ENCODE measurements at regions not wholly inside any gene's neighbourhood (a gene's known extent, or its start where the extent isn't known, plus 50 kb on each side); places are given as distances from the start of the nearest gene placed in this dataset.

DNA sequence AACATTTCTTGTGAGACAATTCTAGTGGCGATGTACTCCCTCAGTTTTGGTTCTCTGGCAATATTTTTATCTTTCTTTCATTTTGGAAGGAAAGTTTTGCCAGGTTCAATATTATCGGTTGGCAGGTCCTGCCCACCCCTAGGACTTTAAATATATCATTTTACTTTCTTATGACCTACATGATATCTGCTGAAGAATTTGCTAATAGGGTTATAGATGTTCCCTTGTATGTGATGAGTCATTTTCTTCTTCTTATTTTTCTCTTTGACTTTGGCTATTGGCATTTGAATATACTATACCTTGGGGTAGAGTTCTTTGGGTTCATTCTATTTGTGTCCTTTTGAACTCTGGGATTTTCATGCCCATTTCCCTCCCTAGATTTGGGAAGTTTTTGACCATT lies 89.7 kb downstream of the GMNC start:
- POLR2A ChIA-PET: no interaction called here
- no peak for DNase-seq (ENCODE audit: low read depth, low spot score)
- H3K4me1 ChIP-seq (ENCODE audit: control insufficient read depth, insufficient read depth, low read length): no peaks in the 10 kb centered on the region

More for the DNA sequence above, 89.7 kb downstream of the GMNC start:
- H3K9ac ChIP-seq (ENCODE audit: control insufficient read depth, insufficient read depth, low read length): no peak overlapping the region
- ATAC-seq (no peak), FAIRE-seq (no peak)
- H3K36me3 ChIP-seq (ENCODE audit: control insufficient read depth in 2 of 2, insufficient read depth in 2 of 2, low read length in 1 of 2): no peaks in the 10 kb centered on the region
- H3K79me2 ChIP-seq (ENCODE audit: control insufficient read depth, insufficient read depth, low read length): no peaks in the 10 kb centered on the region
- H3K9me3 ChIP-seq (replicated peaks; ENCODE audit: control insufficient read depth, insufficient read depth, low read length): no peaks in the 10 kb centered on the region
- H3K27me3 ChIP-seq (replicated peaks in 1 of 2; ENCODE audit: control insufficient read depth in 2 of 2, insufficient read depth in 2 of 2, low read length in 1 of 2): no peaks in the 10 kb centered on the region
- TF ChIP-seq, protein P1, sequence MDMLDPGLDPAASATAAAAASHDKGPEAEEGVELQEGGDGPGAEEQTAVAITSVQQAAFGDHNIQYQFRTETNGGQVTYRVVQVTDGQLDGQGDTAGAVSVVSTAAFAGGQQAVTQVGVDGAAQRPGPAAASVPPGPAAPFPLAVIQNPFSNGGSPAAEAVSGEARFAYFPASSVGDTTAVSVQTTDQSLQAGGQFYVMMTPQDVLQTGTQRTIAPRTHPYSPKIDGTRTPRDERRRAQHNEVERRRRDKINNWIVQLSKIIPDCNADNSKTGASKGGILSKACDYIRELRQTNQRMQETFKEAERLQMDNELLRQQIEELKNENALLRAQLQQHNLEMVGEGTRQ (IDR thresholded peaks at IDR 0.05; ENCODE audit: borderline replicate concordance, low read depth, low read length): no peak
- TF ChIP-seq SRF (IDR thresholded peaks at IDR 0.05; ENCODE audit: low read depth in 2 of 2, low read length in 2 of 2) (no peak), JUNB (IDR thresholded peaks at IDR 0.05) (no peak), MTA2 (IDR thresholded peaks at IDR 0.05; ENCODE audit: low read depth) (no peak), LARP7 (IDR thresholded peaks at IDR 0.05) (no peak), HDAC2 (IDR thresholded peaks at IDR 0.05) (no peak), RAD51 (IDR thresholded peaks at IDR 0.05) (no peak), CHD4 (IDR thresholded peaks at IDR 0.05) (no peak), TCF12 (IDR thresholded peaks at IDR 0.05; ENCODE audit: low read depth, low read length) (no peak), EGR1 (IDR thresholded peaks at IDR 0.05; ENCODE audit: borderline replicate concordance in 1 of 2, low read depth in 2 of 2, low read length in 2 of 2) (no peak), NFYB (IDR thresholded peaks at IDR 0.05; ENCODE audit: insufficient read depth, low read depth, low read length) (no peak), RB1 (IDR thresholded peaks at IDR 0.05; ENCODE audit: borderline replicate concordance) (no peak)
- TF ChIP-seq, protein P2, sequence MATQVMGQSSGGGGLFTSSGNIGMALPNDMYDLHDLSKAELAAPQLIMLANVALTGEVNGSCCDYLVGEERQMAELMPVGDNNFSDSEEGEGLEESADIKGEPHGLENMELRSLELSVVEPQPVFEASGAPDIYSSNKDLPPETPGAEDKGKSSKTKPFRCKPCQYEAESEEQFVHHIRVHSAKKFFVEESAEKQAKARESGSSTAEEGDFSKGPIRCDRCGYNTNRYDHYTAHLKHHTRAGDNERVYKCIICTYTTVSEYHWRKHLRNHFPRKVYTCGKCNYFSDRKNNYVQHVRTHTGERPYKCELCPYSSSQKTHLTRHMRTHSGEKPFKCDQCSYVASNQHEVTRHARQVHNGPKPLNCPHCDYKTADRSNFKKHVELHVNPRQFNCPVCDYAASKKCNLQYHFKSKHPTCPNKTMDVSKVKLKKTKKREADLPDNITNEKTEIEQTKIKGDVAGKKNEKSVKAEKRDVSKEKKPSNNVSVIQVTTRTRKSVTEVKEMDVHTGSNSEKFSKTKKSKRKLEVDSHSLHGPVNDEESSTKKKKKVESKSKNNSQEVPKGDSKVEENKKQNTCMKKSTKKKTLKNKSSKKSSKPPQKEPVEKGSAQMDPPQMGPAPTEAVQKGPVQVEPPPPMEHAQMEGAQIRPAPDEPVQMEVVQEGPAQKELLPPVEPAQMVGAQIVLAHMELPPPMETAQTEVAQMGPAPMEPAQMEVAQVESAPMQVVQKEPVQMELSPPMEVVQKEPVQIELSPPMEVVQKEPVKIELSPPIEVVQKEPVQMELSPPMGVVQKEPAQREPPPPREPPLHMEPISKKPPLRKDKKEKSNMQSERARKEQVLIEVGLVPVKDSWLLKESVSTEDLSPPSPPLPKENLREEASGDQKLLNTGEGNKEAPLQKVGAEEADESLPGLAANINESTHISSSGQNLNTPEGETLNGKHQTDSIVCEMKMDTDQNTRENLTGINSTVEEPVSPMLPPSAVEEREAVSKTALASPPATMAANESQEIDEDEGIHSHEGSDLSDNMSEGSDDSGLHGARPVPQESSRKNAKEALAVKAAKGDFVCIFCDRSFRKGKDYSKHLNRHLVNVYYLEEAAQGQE (IDR thresholded peaks at IDR 0.05; ENCODE audit: low read depth, low read length): no peak
- TF ChIP-seq, protein P3, sequence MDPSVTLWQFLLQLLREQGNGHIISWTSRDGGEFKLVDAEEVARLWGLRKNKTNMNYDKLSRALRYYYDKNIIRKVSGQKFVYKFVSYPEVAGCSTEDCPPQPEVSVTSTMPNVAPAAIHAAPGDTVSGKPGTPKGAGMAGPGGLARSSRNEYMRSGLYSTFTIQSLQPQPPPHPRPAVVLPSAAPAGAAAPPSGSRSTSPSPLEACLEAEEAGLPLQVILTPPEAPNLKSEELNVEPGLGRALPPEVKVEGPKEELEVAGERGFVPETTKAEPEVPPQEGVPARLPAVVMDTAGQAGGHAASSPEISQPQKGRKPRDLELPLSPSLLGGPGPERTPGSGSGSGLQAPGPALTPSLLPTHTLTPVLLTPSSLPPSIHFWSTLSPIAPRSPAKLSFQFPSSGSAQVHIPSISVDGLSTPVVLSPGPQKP (IDR thresholded peaks at IDR 0.05; ENCODE audit: low read depth, low read length): no peak
- TF ChIP-seq, protein P4, sequence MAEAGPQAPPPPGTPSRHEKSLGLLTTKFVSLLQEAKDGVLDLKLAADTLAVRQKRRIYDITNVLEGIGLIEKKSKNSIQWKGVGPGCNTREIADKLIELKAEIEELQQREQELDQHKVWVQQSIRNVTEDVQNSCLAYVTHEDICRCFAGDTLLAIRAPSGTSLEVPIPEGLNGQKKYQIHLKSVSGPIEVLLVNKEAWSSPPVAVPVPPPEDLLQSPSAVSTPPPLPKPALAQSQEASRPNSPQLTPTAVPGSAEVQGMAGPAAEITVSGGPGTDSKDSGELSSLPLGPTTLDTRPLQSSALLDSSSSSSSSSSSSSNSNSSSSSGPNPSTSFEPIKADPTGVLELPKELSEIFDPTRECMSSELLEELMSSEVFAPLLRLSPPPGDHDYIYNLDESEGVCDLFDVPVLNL (IDR thresholded peaks at IDR 0.05; ENCODE audit: low read depth, low read length): no peak
- RAD21 ChIA-PET (ENCODE audit: unreplicated experiment): no interaction called here
- 25% methylated on average over 2 of the region's 2 CpGs for WGBS (ENCODE audit: insufficient coverage, insufficient replicate concordance, low lambda C conversion rate, missing lambda C conversion rate)
- H2AFZ ChIP-seq (ENCODE audit: control insufficient read depth, low read depth, low read length): no peak overlapping the region
- no TSS peak for BruUV-seq (replicated peaks)
- intact Hi-C loops (cut with micrococcal nuclease; ENCODE audit: unreplicated experiment): no loop called here
- in situ Hi-C loops (cut with MboI): no loop called here
- CTCF ChIA-PET: no interaction called here
- H3K4me2 ChIP-seq (ENCODE audit: control insufficient read depth, insufficient read depth): no peak overlapping the region
- H4K20me1 ChIP-seq (ENCODE audit: control insufficient read depth, insufficient read depth): no peaks in the 10 kb centered on the region
- no peak overlapping the region for H3K4me3 ChIP-seq
- no peak overlapping the region for H3K27ac ChIP-seq (ENCODE audit: control insufficient read depth, insufficient read depth)
- SMC1A ChIA-PET (ENCODE audit: uncharacterized antibody, unreplicated experiment): interaction anchor here (0.9 kb wide), 1 partner anchor 41 kb away, joined by 3 read pairs; no protein-coding TSS in a partner anchor

All from GM12878 (cell line).